ENCODE measurements at regions not wholly inside any gene's neighbourhood (a gene's known extent, or its start where the extent isn't known, plus 50 kb on each side); places are given as distances from the start of the nearest gene placed in this dataset.
"Not testable (repeated sequence)": the region's sequence is repeated elsewhere in the genome, so short reads cannot be mapped to it uniquely, and the experiment has no call there.

DNA sequence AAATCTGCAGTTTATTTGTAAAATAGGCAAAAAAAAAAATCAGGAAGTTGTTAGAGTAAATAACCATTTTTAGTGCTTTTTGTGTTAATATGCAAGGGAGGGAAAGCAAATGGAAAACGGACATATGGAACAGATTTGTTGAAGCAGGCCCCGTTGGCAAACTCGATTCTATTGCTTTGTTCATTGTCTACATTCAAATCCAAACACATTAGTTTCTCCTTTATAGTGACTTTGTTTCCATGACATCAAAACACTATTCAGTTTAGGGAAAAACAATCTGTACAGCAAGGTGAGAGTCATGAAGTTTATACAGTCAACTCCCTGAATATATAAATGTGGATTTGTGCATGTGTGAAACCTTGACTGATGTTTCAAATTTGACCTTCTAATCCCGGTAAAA lies 142.2 kb downstream of the FAM47A start:
- no peak overlapping the region for H3K27ac Mint-ChIP-seq
- no peaks in the 10 kb centered on the region for H3K9me3 Mint-ChIP-seq
- no peaks in the 10 kb centered on the region for H3K36me3 Mint-ChIP-seq
- DNase-seq, result no peak
- no peaks in the 10 kb centered on the region for H3K4me1 Mint-ChIP-seq
- H3K4me3 Mint-ChIP-seq, result no peak overlapping the region
- no peak for ATAC-seq (ENCODE audit: low read depth)
- POLR2A ChIA-PET, result no interaction called here
- H3K27me3 Mint-ChIP-seq, result no peaks in the 10 kb centered on the region

DNA sequence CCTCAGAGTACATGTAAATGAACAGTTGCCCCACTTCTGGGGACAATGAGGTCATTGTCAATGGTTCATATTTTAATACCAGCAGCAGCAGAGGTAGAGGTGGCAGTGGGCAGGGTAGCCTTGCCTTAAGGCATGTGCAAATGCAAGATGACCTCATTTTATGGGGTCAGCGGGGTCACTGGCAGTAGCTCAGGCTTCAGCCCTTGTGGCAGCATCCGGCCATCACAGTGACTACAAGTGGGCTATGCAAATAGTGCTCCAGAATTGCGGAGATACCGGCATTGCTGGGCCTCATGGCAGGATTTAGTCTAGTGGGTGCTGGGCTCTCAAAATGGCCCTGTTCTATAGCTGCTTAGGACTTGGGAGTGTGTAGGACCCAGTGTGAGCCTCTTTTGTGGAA lies 144.7 kb downstream of the FAM47A start:
- no peak for ATAC-seq (ENCODE audit: low read depth)
- no peak for DNase-seq
- Mint-ChIP-seq H3K4me1 (no peaks in the 10 kb centered on the region), H3K9me3 (no peaks in the 10 kb centered on the region), H3K27me3 (no peaks in the 10 kb centered on the region), H3K27ac (no peak overlapping the region), H3K4me3 (no peak overlapping the region), H3K36me3 (no peaks in the 10 kb centered on the region)
- POLR2A ChIA-PET, result no interaction called here

DNA sequence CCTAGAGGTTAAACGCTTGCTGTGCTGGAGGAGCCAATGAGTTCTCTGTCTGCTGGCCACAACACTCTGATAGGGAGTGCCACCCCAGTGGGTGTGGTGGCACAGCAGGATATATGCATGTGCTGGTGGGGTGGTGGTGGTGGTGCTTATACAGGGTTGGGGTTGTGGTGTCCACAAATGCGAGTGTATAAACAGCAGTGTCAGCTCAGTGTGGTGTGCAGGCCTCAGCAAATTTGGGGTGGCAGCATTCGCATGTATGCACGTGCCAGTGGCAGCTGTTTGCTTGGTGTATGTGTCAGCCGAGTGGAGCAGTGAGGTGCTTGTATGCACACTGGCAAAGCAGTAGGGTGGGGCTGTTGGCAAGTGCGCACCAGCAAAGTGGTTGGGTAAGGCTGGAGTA lies 157.4 kb downstream of the FAM47A start:
- POLR2A ChIA-PET, result no interaction called here
- Mint-ChIP-seq H3K27ac (no peak overlapping the region), H3K36me3 (no peaks in the 10 kb centered on the region), H3K27me3 (no peaks in the 10 kb centered on the region), H3K9me3 (peaks cover 2% of the 10 kb centered on the region), H3K4me3 (no peak overlapping the region), H3K4me1 (no peaks in the 10 kb centered on the region)
- DNase-seq (no peak), ATAC-seq (ENCODE audit: low read depth) (no peak)

DNA sequence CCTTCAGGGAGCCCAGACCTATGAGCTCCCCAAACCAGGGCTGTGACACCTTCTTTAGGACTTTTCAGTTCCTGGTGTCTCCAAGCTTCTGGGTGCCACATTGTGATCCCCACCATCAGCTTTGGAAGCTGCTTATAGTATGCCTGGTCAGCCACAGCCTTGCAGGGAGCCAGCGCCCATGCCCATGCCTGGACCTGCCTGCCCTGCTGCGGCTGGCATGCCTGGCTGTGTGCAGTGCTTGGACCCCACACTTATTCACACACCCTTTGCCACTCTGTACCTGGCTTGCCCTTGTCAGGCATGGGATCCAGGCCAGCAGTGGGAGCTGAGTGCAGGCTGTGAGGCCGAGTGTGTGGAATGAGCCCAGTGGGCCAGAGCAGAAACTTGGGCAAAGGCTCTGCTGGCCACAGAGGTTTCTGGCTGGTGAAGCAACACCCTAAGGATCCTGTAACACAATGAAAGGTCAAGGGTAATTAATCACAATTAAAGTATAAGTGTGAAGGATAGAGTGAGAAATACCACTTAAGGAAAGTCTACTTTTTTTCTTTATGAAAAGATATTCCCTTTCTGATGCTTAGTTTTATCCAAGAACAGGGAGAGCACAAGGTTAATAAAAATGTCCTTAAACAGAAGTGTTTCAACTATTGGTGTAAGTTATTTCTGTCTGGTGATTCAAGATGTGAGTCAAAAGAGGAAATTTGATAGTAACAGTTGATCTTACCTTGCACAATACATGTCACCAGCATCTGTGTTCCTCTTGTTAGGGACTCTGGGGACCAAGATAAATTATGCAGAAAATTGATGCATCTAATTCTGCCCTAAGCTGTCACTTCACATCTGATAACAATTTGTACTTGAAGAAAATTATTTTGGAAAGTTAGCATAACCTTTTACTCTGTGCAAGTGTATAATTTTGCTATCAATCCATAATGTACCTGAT lies 161.8 kb downstream of the FAM47A start:
- Mint-ChIP-seq H3K4me3 (no peak overlapping the region), H3K36me3 (no peaks in the 10 kb centered on the region), H3K27me3 (no peaks in the 10 kb centered on the region), H3K27ac (no peak overlapping the region), H3K9me3 (no peaks in the 10 kb centered on the region), H3K4me1 (no peaks in the 10 kb centered on the region)
- ATAC-seq (ENCODE audit: low read depth) (no peak), DNase-seq (no peak)
- POLR2A ChIA-PET, result no interaction called here

DNA sequence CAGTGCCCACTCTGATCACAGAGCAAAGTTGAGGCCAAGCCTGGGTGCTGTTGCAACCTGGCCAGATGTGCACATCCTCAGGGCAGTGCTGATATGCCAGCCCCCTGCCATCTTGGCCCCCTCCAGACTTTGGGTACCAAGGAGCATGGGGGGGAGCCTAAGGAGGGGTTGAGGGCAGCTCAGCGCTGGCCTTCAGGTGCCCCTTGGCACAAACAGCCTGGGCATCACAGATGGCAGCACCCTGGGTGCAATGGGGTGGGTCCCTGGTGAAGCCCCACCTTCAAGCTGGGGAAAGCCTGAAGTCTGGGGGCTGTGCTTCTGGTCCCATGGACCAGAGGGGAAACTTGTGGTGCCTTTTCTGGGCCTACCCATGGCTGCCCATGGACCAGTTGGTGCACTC lies 163.0 kb downstream of the FAM47A start:
- Mint-ChIP-seq H3K36me3 (no peaks in the 10 kb centered on the region), H3K4me3 (no peak overlapping the region), H3K9me3 (no peaks in the 10 kb centered on the region), H3K27ac (no peak overlapping the region), H3K27me3 (no peaks in the 10 kb centered on the region), H3K4me1 (no peaks in the 10 kb centered on the region)
- POLR2A ChIA-PET, result no interaction called here
- ATAC-seq (ENCODE audit: low read depth) (no peak), DNase-seq (no peak)

DNA sequence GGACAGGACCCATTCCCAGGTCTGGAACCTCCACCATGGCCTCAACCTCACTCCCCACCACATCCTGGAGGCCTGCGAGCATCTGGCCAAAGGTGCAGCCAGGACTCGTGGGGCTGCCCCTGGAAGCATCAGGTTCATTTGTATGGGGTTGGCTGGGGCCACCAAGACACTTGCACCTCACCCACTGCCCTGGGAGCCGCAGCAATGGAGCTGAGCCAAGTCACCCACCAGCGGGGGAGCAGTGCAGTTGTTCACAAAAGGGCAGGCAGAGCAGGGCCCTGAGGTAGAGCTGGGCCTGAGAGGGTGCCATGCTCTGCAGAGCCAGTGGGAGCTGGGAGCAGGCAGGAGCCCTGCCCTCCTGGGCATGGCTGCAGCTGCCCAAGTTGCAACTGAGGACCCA lies 163.5 kb downstream of the FAM47A start:
- Mint-ChIP-seq H3K4me3 (no peak overlapping the region), H3K27ac (no peak overlapping the region), H3K4me1 (no peaks in the 10 kb centered on the region), H3K27me3 (no peaks in the 10 kb centered on the region), H3K9me3 (no peaks in the 10 kb centered on the region), H3K36me3 (no peaks in the 10 kb centered on the region)
- DNase-seq, result no peak
- ATAC-seq (ENCODE audit: low read depth), result no peak
- POLR2A ChIA-PET, result no interaction called here

DNA sequence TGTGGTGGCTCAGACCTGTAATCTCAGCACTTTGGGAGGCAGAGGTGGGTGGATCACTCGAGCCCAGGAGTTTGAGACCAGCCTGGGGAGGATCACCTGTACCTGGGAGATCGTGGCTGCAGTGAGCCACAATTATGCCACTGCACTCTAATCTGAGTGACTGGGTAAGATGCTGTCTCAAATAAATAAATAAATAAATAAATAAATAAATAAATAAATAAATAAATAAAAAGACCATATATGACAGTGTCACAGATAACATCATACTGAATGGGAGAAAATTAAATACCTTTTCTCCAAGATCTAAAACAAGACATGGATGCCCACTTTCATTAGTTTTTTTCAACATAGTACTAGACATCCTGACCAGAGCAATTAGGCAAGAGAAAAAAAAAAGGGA lies 182.8 kb downstream of the FAM47A start:
- POLR2A ChIA-PET, result no interaction called here
- H3K27ac Mint-ChIP-seq, result no peak overlapping the region
- H3K4me1 Mint-ChIP-seq, result no peaks in the 10 kb centered on the region
- no peaks in the 10 kb centered on the region for H3K36me3 Mint-ChIP-seq
- H3K4me3 Mint-ChIP-seq, result no peak overlapping the region
- no peaks in the 10 kb centered on the region for H3K9me3 Mint-ChIP-seq
- H3K27me3 Mint-ChIP-seq, result no peaks in the 10 kb centered on the region
- no peak for ATAC-seq (ENCODE audit: low read depth)
- DNase-seq, result no peak

DNA sequence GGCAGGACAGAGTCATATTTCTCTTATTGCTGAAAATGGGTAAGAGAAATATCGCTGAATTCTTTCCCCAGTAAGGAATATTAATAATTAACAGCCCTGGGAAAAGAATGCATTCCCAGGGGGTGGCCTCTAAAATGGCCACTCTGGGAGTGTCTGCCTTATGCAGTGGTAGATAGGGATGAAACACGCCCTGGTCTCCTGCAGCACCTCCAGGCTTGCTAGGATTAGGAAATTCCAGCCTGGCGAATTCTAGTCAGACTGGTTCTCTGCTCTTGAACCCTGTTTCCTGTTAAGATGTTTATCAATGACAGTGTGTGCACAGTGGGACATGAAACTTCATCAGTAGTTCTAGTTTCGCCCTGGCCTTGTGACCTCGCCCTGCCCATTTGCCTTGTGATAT lies 205.9 kb downstream of the FAM47A start:
- H3K4me1 Mint-ChIP-seq; ATAC-seq (ENCODE audit: low read depth); POLR2A ChIA-PET; H3K27ac Mint-ChIP-seq; H3K4me3 Mint-ChIP-seq; H3K36me3 Mint-ChIP-seq; H3K9me3 Mint-ChIP-seq; DNase-seq; H3K27me3 Mint-ChIP-seq: not testable (repeated sequence)

DNA sequence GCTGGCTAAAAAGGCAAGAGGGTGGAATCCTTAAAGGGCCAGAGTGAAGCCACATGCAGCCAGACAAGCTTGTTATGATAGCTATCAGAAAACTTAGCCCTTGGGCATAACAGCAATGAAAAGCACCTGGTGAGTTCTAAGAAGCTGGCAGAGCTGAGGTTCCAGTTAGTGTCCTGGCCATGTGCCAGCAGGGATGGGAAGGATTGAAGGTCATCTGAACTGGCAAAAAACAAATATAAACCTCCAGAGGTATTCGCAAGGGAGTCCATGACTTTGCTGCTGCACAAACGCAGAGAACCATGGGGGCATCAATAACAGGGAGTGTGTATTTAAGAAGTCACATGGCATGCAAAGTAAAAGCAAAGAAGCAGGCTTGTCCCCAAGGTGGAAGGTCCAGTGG lies 208.9 kb downstream of the FAM47A start:
- H3K9me3 Mint-ChIP-seq, result peaks cover 2% of the 10 kb centered on the region
- no peaks in the 10 kb centered on the region for H3K4me1 Mint-ChIP-seq
- POLR2A ChIA-PET, result no interaction called here
- no peak overlapping the region for H3K27ac Mint-ChIP-seq
- no peak overlapping the region for H3K4me3 Mint-ChIP-seq
- DNase-seq (no peak), ATAC-seq (ENCODE audit: low read depth) (no peak)
- no peaks in the 10 kb centered on the region for H3K27me3 Mint-ChIP-seq
- no peaks in the 10 kb centered on the region for H3K36me3 Mint-ChIP-seq

DNA sequence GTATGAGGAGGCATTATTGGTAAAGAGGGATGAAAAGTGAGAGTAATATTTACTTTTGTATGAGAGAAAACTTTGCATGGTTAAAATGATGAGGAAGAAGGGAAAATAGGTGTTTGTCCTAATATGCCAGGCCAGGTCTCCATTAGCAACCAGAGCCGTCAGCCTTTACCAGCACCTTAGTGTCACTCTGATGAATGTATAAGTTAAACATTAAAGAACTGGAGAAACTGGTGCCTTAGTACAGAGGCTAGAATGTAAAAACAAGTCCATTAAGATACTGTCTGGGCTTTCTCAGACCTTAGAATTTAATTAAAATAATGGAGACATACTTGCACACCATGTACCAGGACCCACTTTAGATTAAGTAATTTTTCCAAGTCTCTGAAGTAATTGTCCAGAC lies 222.3 kb downstream of the FAM47A start:
- Mint-ChIP-seq H3K4me3 (no peak overlapping the region), H3K36me3 (no peaks in the 10 kb centered on the region), H3K9me3 (no peaks in the 10 kb centered on the region), H3K4me1 (no peaks in the 10 kb centered on the region), H3K27me3 (no peaks in the 10 kb centered on the region), H3K27ac (no peak overlapping the region)
- no peak for DNase-seq
- ATAC-seq (ENCODE audit: low read depth), result no peak
- POLR2A ChIA-PET, result no interaction called here

DNA sequence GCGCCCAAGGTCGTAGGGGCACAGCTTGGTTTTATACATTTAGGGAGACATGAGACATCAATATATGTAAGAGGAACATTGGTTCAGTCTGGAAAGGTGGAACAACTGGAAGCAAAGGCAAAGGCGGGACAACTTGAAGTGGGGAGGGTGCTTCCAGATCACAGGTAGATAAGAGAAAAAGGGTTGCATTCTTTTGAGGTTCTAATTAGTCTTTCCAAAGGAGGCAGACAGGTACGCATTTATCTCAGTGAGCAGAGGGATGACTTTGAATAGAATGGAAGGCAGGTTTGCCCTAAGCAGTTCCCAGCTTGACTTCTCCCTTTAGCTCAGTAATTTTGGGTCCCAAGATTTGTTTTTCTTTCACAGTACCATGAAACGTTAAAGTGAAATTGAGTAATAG lies 223.2 kb downstream of the FAM47A start:
- no peaks in the 10 kb centered on the region for H3K36me3 Mint-ChIP-seq
- DNase-seq, result no peak
- ATAC-seq (ENCODE audit: low read depth), result no peak
- POLR2A ChIA-PET, result no interaction called here
- no peaks in the 10 kb centered on the region for H3K27me3 Mint-ChIP-seq
- no peak overlapping the region for H3K4me3 Mint-ChIP-seq
- H3K9me3 Mint-ChIP-seq, result no peaks in the 10 kb centered on the region
- H3K27ac Mint-ChIP-seq, result no peak overlapping the region
- H3K4me1 Mint-ChIP-seq, result no peaks in the 10 kb centered on the region

DNA sequence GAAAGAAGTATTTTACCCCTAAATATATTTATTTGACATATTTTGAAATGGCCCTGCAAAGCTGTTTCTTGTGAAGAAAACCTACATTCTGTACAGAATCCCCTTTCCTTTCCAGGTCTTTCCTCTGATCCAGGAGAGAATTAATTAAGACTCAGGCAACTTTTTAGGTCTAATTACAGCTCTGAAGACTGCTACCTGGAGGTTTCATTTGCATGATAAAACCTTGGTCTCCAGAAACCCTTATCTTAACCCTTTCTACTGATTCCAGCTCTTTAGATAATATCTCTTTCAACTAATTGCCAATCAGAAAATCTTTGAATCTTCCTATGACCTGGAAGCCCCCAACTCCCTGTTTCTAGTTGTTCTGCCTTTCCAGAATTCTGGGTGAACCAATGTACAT lies 224.0 kb downstream of the FAM47A start:
- H3K27me3 Mint-ChIP-seq, result no peaks in the 10 kb centered on the region
- no peak overlapping the region for H3K27ac Mint-ChIP-seq
- ATAC-seq (ENCODE audit: low read depth) (no peak), DNase-seq (no peak)
- no peak overlapping the region for H3K4me3 Mint-ChIP-seq
- no peaks in the 10 kb centered on the region for H3K36me3 Mint-ChIP-seq
- peaks cover 1% of the 10 kb centered on the region for H3K9me3 Mint-ChIP-seq
- H3K4me1 Mint-ChIP-seq, result no peaks in the 10 kb centered on the region
- POLR2A ChIA-PET, result no interaction called here

DNA sequence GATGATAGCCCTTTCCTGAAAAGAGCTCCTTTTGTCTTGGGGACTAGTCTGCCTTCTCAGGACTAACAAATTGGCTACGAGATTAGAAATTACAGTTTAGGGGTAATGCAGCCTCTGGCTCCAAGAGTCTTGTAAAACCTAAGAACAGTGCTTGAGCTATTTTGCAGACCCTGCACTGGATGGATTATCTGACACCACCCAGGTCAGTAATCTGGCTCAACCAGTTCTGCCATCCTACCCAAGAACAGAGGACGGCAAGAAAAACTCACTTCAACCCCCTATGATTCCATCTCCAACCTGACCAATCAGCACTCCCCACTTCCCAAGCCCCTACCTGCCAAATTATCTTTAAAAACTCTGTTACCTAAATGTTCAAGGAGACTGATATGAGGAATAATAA lies 225.1 kb downstream of the FAM47A start:
- POLR2A ChIA-PET, result no interaction called here
- Mint-ChIP-seq H3K36me3 (no peaks in the 10 kb centered on the region), H3K4me3 (no peak overlapping the region), H3K27ac (no peak overlapping the region), H3K27me3 (no peaks in the 10 kb centered on the region), H3K4me1 (no peaks in the 10 kb centered on the region), H3K9me3 (peaks cover 1% of the 10 kb centered on the region)
- ATAC-seq (ENCODE audit: low read depth), result no peak
- no peak for DNase-seq

DNA sequence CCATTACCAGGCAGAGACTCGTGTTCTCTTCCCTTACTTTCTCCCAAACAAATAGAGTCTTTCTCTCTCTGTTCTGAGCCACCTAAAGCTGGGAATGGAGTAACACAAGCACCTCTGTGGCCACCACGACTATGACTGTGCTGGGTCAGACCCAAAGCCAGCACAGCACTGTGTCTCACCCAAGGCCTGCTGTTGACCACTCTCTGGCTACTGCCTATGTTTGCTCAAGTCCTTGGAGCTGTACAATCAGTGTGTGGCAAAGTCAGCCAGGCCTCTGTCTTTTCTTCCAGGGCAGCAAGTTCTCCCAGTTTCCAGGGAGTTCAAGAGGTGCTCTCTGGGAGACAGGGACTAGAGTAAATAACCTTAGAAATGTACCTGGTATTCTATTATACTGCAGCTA lies 239.4 kb downstream of the FAM47A start:
- Mint-ChIP-seq H3K27ac (no peak overlapping the region), H3K9me3 (no peaks in the 10 kb centered on the region), H3K4me3 (no peak overlapping the region), H3K36me3 (no peaks in the 10 kb centered on the region), H3K4me1 (no peaks in the 10 kb centered on the region), H3K27me3 (no peaks in the 10 kb centered on the region)
- POLR2A ChIA-PET, result no interaction called here
- DNase-seq, result no peak
- ATAC-seq (ENCODE audit: low read depth), result no peak

DNA sequence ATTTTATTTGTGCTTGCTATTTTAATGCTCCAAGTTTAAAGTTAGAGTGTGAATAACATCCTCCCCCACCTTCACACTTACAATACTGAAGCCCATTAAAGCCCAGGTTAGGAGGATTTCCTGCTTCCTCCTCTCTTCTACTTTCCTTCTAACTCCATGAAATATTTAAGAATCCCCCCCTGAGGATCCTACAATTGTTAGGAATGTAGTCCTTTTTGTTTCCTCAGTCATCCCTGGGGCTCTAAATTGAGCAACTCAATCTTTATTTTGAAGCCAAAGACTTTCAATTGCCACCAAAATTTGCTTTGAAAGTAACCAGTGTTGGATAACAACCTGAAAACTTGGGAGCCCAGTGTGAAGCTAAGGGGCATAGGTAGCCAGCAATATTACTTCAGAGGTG lies 276.9 kb downstream of the FAM47A start:
- no peak overlapping the region for H3K4me3 Mint-ChIP-seq
- H3K4me1 Mint-ChIP-seq, result no peaks in the 10 kb centered on the region
- H3K36me3 Mint-ChIP-seq, result no peaks in the 10 kb centered on the region
- H3K27me3 Mint-ChIP-seq, result no peaks in the 10 kb centered on the region
- POLR2A ChIA-PET, result no interaction called here
- H3K27ac Mint-ChIP-seq, result no peak overlapping the region
- H3K9me3 Mint-ChIP-seq, result no peaks in the 10 kb centered on the region
- no peak for ATAC-seq (ENCODE audit: low read depth)
- no peak for DNase-seq

Measured in activated naive CD8-positive, alpha-beta T cell treated with anti-CD3 and anti-CD28 coated beads, Interleukin-2, amount 10 ng/mL, durations not matched to agents 7 days and 5 days (primary cell).